ENCODE measurements at regions not wholly inside any gene's neighbourhood (a gene's known extent, or its start where the extent isn't known, plus 50 kb on each side); places are given as distances from the start of the nearest gene placed in this dataset.
"Not testable (repeated sequence)": the region's sequence is repeated elsewhere in the genome, so short reads cannot be mapped to it uniquely, and the experiment has no call there.

DNA sequence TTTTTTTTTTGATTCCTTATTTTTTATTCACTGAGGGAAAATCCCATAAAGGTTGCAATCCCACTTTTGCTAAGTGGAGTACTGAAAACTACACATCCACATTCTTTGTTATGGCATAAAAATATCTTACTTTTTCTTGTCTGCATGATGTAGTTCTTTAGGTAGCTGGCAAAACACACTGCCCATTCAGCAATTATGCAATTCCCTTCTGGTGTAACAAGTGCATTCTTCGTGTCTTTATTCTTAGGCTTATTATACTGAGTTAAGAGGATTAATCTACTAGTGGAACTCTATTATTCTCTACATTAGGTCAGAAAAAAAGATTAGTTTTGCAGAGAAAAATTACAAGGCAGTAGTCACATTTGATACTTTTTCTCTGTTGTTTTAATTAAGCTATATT lies 403.8 kb upstream of the GBE1 start:
- ATAC-seq = no peak

DNA sequence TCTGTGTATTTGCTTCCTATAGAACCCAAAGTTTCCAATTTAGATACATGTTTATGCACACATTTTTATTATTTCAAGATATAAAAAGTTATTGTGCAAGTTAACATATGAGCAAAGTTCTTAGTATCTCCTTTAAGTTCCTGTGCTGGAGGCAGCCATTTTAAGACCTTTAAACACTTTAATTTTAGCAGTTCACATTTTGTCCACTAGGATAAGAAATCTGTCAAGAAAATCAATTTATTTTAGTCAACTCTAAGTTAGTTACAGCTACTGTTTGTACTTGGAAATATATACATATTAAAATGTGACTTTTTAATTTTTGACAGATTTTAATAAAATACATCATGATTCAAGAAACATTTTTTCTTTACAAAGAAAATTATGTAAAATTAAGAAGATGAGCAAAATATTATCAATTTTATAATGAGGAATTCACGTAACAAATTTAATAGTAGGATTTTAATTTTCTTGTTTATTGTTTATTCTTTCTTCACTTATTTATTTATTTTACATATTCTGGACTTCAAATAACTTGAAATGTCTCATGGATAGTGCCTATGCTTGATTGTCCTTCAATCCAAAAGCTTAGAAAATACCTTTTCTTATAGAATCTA lies 402.6 kb upstream of the GBE1 start:
- ATAC-seq = no peak
- no peak for DNase-seq

More for the DNA sequence above, 403.8 kb upstream of the GBE1 start:
- DNase-seq = no peak

DNA sequence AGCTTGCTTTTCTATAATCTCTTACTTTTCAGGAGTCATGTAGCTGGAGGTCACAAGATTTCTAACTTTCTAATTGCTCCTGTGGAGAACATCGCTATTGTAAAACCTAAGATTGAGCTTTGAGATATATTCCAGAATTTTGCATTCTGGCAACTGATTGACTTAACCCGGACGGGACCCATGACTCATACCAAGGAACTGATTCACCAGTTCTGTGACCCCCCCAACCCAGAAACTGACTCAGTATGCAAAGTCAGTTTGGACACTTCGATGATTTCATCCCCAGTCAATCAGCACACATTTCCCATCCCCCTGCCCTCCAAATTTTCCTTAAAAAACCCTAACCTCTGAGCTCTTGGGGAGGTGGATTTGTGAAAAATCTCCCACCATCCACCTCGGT lies 396.5 kb upstream of the GBE1 start:
- ATAC-seq (no peak), DNase-seq (no peak)

DNA sequence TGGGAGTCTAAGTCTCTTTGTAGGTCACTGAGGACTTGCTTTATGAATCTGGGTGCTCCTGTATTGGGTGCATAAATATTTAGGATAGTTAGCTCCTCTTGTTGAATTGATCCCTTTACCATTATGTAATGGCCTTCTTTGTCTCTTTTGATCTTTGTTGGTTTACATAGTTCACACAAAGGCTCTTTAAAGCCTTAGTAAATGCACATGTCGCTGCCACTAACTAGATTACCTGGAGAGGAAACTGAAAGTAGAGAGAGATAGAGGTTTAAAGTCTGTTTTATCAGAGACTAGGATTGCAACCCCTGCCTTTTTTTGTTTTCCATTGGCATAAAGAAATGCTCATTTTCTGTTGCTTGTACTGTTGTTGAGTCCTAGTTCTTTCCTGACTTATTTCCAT lies 392.4 kb upstream of the GBE1 start:
- not testable (repeated sequence) for ATAC-seq, DNase-seq

DNA sequence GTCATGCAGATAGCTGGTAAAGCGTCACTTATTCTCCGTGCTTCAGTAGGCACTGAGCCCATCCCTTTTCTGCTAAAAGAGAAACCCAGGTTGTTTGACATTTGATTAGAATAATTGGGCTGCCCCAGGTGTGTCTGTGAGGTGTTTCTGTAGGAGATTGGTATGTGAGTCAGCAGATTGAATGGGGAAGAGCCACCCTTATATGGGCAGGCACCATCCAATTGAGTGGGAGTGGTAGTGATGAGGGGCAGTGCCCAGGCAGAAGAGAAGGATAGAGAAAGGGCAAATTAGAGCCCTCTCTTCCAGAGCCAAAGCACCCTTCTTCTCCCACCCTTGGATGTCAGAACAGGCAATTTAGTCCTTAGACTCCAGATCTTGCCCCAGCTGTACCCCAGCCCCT lies 384.3 kb upstream of the GBE1 start:
- ATAC-seq (no peak), DNase-seq (no peak)

DNA sequence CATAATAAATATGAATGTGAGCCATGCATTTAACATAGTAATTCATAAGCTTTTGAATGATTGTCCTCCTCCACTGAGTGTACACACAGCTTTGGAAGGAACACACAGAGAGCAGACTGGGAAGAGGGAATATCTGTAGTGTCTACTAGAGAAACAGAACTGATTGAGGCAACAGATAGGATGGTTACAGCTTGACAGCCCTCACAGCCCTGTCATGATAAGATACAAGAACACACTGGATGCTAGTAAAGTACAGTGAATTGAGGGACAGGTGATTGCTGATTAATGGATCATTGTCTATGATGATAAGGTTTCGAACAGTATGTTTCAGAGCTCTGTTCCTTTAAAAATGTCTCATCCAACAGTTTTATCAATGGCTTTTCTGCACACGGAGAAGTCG lies 383.4 kb upstream of the GBE1 start:
- ATAC-seq (no peak), DNase-seq (no peak)

DNA sequence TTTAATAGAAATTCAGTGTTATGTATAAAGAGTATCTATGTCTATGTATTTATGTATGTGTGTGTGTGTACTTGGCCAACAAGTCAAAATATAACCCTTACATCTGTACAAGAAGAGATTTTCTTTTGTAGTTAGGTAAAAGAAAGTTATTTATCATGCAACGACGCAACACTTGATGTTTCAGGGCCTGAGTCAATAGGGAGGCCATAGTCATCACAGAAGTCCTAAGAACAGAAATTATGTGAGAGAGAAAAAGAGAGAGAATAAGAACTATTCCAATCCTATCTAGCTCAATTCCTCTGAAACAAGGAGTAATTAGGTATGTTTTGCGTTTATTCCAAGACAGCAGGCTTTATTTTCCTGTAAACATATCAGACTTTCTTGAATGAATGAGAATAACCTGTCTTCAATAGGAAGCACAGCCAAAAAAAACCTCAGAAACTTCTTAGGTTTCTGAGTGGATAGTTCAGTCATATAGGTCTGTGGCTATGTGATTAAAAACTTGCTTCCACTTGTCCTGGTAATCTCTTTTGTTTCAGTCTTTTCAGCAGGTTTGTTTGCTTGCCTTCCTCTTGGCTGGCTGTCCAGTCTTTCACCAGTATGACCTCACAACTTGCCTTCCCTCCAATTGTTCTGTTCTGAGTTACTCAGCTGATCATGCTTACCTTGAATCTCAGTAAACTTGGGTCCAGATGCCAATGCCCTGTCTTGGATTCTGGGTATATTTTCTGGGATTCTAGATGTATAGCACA lies 382.4 kb upstream of the GBE1 start:
- DNase-seq = no peak
- no peak for ATAC-seq

DNA sequence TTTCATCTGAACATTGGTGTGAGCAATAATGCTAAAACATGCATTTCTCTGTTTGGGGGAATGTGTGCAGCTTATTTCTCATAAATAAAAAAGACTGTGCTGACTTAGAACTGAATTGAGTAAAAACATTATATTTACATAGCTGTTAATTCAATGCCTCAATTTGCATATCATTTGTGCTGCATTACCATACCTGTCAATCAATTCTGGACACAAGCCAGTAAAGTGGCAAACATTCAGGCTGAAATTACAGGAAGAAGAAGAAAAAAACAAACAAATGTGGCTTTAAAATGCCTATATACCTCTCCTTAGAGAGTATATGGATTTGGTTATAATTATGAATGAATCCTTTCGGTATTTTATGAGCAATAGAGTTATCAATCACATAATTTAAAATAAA lies 380.1 kb upstream of the GBE1 start:
- DNase-seq (no peak), ATAC-seq (no peak)

DNA sequence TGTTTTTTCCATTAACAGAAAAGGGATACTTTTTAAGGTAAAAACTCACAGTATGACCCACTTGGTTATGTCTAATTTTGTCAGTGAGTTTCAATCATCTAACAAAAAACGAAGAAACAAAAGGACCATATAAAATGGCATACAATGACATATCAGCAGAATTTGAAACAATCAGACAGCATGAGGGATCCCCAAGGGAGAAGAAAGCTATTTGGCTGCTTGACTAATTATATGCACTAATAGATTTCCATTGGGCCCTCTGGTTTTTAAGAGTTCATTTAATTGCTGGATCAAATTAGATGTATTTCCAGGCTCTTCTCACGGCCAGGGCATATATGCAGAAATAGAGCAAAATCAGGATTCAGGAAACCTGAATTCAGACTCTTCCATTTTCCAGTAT lies 376.4 kb upstream of the GBE1 start:
- DNase-seq = no peak
- no peak for ATAC-seq

DNA sequence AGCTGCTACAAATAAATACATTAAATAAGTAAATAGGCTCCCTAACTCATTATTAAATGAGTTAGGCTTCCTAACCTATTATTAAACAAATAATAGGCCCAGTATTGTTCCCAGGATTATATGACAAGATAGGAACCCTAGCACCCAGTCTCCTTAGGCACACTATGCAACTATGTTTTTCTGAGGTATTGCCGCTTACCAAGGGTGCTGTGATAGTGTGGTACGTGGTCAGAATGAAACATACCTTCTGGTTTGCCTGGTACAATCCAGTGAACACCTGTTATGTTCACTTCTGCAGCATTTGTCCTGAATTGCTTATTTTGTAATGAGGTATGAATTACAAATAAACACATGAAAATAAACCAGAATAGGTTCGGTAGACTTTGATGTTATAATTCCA lies 375.6 kb upstream of the GBE1 start:
- DNase-seq (no peak), ATAC-seq (no peak)

DNA sequence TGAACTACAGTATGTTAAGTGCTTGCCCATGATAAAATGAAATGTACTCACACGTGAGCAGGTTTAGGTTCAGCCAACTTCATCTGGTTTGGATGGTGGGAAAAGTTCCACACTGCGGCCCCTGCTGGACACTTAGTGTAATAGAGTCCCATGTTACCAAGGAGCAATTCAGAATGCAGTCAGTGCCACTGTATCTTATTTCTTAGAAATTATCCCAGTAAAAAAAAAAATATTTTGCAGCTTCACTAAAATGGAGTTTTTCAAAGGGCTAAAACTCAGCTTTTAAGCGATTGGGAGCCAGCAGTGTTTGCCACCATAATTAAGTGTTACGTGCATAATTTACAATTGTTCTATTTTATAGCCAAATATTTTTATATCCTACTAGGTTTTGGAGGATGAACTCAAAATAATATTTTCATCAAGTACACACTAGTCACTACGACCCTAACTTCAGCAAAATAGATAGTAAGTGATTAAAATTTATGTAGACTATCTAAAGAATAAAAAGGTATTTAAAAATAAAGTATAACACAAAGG lies 371.7 kb upstream of the GBE1 start:
- no peak for ATAC-seq
- DNase-seq = peak; percentile 36

DNA sequence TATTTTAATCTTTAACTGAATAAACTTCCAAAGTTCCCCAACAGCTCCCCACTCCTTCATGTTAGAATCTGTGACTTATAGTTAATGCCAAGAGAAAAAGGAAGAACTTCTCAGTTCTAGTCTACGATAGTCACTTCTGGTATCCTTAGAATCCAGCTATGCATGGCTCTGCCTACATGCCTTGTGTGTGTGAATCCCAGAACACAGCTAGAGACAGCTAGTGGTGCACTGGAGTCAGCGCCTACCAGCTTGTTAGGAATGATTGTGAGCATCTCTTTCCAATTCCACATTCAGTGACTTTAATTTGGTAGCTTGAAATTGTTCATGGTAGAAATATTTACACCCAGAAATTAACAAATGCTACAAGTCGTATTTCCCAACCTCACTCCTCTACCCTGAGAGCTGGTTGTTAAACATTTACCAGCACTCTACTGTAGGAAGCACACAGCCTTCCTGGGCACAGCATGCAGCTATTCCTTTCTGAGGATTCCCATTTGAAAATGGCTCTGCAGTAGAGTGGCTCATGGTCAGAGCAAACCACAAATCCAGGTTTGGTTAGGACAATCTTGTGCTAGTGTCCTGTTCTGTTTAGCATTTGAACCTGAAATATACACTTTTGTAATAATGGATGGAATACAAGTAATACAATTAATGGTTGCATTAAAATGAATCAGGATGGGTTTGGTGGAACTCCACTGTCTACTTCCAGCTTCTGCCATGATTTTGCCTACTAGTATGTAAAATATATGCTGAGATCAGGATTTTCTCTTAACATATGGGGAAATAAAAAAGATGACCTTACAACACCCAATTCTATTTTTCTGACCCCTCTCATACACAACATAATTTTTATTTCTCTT lies 371.0 kb upstream of the GBE1 start:
- ATAC-seq (no peak), DNase-seq (no peak)

DNA sequence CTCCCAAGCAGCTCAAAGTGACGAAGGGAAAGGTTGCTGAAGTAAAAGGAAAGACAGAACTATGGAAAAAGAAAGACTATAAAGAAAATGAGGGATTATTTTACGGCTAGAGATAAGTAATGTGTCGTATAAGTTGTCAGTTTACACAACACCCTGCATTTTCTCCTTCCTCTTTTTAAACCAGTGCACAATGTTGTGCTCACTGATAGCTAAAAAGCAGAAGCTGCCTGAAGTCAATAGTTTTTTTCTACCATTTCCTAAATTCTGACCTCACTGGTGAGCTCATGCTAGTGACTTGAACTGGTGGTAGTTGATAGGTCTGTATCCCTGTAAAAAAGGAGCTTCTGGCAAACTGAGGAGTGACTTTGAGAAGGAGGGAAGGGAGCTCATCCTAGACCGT lies 368.6 kb upstream of the GBE1 start:
- DNase-seq (no peak), ATAC-seq (no peak)

DNA sequence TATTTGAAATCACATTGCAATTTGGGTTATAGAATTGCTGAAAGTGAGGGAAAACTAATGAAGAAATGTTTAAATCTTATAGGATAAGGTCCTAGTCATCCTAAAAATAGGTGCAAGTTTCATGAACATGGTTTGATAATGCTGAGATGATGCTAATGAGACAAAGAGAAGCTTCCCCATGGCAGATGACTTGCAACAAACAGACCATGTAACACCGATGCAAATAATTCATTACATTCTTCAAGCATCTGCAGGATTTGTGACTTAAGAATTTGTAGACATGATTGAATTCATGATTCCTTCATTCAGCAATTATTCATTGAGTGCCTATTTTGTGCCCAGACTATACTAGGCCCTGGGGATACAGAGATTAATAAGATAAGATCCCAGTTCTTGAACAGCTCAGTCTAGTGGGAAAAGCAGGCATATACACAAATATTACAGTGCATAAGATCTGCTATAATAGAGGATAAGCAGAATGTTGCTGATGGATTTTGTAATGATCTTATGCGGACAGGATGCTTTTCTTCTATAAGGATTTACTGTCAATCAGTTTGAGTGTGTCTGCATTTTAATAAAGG lies 367.9 kb upstream of the GBE1 start:
- DNase-seq (no peak), ATAC-seq (no peak)

DNA sequence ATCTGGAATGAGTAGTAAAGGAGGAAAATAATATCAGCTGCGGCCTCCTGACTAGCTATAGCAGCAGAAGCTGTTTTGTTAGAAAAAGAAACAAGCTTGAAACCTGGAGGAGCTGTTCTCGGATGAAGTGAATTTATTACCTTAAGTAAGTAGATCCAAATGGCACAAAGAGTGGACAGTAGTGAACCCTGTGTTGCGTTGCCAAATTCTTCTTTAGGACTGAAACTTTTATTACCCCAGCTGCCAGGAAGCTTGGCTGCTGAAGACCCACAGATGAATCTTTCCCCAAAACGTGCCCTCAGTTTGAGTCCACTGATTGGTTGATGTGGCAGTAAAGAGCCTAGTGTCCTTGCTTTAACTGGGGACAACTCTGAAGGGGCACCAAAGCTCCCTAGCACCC lies 366.8 kb upstream of the GBE1 start:
- no peak for ATAC-seq
- DNase-seq = no peak

DNA sequence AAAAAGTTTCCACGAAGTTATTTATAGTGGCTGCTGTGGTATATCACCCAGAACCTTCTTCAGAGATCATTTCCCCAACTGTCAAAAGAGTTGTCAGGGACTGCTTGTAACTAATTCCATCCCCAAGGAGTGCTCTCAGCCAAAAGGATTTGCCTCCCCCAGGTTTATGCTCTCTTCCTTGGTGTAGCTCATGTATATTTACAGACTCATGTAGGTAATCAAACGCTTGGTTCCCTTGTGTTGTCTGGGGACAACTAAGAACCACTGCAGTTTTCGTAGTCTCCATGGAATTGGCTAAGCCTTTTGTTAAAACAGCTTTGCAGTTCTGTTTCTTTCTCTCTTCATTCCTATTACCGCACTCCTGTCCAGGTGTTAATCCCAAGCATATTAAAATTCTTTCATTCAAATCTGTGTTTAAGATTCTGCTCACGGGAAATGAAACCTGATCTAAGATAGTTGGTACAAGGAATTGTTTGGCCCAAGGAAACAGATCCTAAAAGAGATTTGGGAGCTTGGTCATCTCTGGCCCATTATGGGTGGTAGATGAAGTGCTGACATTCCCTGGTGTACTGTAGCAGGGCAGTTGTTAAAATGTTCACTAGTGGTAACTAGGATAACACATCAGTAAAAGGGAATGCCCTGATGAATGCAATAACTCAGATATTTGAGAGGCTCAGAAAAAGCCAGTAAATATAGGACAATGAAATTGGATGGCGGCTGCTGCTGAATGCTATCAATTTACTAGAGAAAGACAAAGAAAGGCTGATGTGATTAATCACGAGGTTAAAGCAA lies 361.3 kb upstream of the GBE1 start:
- ATAC-seq (no peak), DNase-seq (no peak)

DNA sequence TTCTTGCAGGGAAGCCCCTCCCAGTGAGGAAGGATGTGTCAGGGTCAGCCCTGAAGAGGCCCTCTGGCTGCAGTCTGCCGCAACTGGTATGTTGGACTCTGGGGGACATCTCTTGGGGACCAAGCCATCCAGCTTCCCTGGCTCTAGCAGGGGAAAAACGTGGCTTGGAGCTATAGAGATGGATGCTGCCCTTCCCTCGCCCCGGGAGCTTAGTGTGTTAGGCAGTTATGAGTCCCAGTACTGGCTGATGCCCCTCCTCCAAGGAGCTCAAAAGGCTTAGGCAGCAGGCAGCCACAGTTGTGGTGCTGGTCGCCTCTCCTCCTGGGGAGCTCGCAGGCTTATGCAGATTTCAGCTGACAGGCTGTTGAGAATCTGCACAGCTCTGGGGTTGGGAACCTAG lies 353.1 kb upstream of the GBE1 start:
- DNase-seq = no peak
- ATAC-seq = no peak

DNA sequence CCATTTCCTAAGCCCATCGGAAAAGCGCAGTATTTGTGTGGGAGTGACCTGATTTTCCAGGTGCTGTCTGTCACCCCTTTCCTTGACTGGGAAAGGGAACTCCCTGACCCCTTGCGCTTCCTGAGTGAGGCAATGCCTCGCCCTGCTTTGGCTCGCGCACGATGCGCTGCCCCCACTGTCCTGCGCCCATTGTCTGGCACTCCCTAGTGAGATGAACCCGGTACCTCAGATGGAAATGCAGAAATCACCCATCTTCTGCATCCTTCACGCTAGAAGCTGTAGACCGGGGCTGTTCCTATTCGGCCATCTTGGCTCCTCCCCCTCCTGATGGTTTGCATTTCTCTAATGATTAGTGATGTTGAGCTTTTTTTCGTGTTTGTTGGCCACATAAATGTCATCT lies 349.3 kb upstream of the GBE1 start:
- not testable (repeated sequence) for DNase-seq, ATAC-seq

DNA sequence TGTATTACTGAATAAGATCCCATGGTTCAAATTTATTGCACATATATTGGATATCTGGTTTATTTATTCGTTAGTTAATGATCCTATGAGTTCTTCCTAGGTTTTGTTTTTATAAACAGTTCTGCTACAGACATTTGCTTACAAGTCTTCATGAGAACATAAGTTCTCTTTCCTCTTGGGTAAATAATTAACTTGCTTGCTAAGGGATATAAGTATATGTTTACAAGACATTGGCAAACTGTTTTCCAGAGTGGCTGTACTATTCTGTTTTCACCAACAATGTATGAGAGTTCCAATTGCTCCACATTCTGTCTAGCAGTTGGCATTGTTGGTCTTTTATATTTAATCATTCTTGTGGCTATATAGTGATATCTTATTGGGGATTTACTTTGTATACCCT lies 341.8 kb upstream of the GBE1 start:
- DNase-seq (no peak), ATAC-seq (no peak)

DNA sequence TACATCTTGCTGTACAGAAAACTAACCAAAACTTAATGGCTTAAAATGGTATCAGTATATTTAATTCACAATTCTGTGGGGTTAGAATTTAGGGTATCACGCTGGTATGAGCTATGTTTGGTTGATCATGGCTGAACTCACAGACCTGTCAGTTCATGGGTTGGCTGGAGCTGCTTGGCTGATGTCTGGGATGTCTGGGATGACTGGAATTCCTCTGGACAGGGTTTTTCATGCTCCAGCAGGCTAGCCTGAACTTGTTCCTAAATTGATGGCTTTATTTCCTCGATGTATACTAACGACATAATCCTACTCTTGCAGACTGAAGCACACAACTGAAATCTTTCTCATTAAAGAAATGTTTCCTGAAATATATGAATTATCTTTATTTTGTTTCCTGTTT lies 338.9 kb upstream of the GBE1 start:
- no peak for DNase-seq
- ATAC-seq = no peak

DNA sequence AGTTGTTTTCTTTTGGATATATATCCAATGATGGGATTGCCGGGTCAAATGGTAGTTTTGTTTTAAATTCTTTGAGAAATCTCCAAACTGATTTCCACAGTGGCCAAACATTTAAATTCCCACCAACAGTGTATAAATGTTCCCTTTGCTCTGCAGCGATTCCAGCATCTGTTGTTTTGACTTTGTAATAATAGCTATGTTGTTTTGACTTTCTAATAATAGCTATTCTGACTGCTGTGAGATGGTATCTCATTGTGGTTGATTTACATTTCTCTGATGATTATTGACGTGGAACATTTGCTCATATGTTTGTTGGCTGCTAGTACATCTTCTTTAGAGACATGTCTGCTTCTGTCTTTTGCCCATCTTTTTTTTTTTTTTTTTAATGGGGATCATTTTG lies 332.2 kb upstream of the GBE1 start:
- ATAC-seq (no peak), DNase-seq (no peak)

DNA sequence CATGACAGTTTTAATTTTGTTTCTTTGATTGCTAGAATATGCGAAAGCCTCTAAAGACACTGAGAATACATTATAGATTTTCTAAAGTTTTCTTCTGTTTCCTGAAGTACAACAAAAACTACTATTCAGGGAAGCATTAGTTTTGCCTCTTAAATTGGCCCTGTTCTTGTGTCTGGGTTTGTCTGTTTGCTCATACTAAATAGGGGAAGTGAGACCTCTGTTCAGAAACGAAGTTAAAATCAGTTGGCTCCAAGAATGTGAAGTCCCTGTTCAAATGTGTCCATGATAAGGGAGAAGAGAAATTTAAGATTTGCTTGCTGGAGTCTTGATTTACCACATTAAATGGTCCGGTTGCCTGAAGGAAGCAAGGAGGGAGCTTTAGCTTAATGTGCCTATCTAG lies 327.3 kb upstream of the GBE1 start:
- DNase-seq (no peak), ATAC-seq (no peak)

All from stimulated activated naive CD8-positive, alpha-beta T cell treated with anti-CD3 and anti-CD28 coated beads, Interleukin-15, Interleukin-2, amounts not matched to agents 100 U/mL and 50 U/mL, for 24 hours (primary cell).